Mesodermal cell (in vitro differentiated cells): ENCODE measurements at regions not wholly inside any gene's neighbourhood (a gene's known extent, or its start where the extent isn't known, plus 50 kb on each side); places are given as distances from the start of the nearest gene placed in this dataset.

Experiments
- H3K27ac ChIP-seq: 2 replicates; pipeline ENCODE4 v1.7.0; 2013; ENCODE audit warnings: mild to moderate bottlenecking, low read depth, low read length, moderate library complexity; ENCODE audit not compliant: severe bottlenecking
- H3K36me3 ChIP-seq: 2 replicates; pipeline ENCODE4 v1.7.1; 2013; ENCODE audit warnings: mild to moderate bottlenecking, low read length, moderate library complexity; ENCODE audit not compliant: control insufficient read depth, insufficient read depth
- H3K4me1 ChIP-seq: one replicate; pipeline ENCODE4 v1.7.1; 2013; ENCODE audit warnings: mild to moderate bottlenecking, low read length; ENCODE audit not compliant: insufficient read depth, control insufficient read depth, poor library complexity, severe bottlenecking
- H3K4me3 ChIP-seq: 2 replicates; pipeline ENCODE4 v1.7.0; 2013; ENCODE audit warnings: low read length, control low read depth, mild to moderate bottlenecking; ENCODE audit not compliant: insufficient read depth, poor library complexity, severe bottlenecking; ENCODE audit errors: extremely low read depth
- H3K9me3 ChIP-seq: 2 replicates; pipeline ENCODE4 v1.7.1; 2013; ENCODE audit warnings: mild to moderate bottlenecking, low read length, moderate library complexity; ENCODE audit not compliant: control insufficient read depth
- WGBS, 2 experiments: methylation state at CpG; one replicate each; pipeline ENCODE4 v1.1.5; 2013; ENCODE audit warnings: missing lambda C conversion rate in 2 of 2; ENCODE audit not compliant: insufficient coverage in 2 of 2; 5-methylcytosine and 5-hydroxymethylcytosine counted together

GRCh38 chr3:159892171-159892795 is 96.4 kb upstream of the IL12A start:
- WGBS, 2 experiments, result 89 to 90% methylated on average over 1 to 2 of the region's 2 CpGs

GRCh38 chr3:159892801-159893200 is 95.8 kb upstream of the IL12A start:
- H3K4me1 ChIP-seq, result no peaks in the 10 kb centered on the region
- H3K4me3 ChIP-seq, result no peak overlapping the region
- no peak overlapping the region for H3K27ac ChIP-seq
- H3K36me3 ChIP-seq, result peaks cover 70% of the 10 kb centered on the region
- WGBS, 2 experiments, result no CpG with 5 or more reads among the region's 1 CpG
- no peaks in the 10 kb centered on the region for H3K9me3 ChIP-seq

More at GRCh38 chr3:159892171-159892795, 96.4 kb upstream of the IL12A start:
- Histone ChIP-seq H3K9me3 (no peaks in the 10 kb centered on the region), H3K36me3 (peaks cover 70% of the 10 kb centered on the region), H3K4me3 (no peak overlapping the region), H3K27ac (no peak overlapping the region), H3K4me1 (no peaks in the 10 kb centered on the region)

GRCh38 chr3:159894386-159894785 is 94.2 kb upstream of the IL12A start:
- H3K4me1 ChIP-seq, result no peaks in the 10 kb centered on the region
- WGBS, 2 experiments, result 75 to 95% methylated on average over 3 to 4 of the region's 4 CpGs
- peaks cover 73% of the 10 kb centered on the region for H3K36me3 ChIP-seq

GRCh38 chr3:159895430-159895829 is 93.2 kb upstream of the IL12A start:
- Histone ChIP-seq H3K36me3 (peaks cover 72% of the 10 kb centered on the region), H3K9me3 (no peaks in the 10 kb centered on the region), H3K4me3 (no peak overlapping the region), H3K4me1 (no peaks in the 10 kb centered on the region), H3K27ac (no peak overlapping the region)
- WGBS, 2 experiments, result 77 to 84% methylated on average over 2 of the region's 2 CpGs

More at GRCh38 chr3:159894386-159894785, 94.2 kb upstream of the IL12A start:
- H3K4me3 ChIP-seq, result no peak overlapping the region
- H3K9me3 ChIP-seq, result no peaks in the 10 kb centered on the region
- no peak overlapping the region for H3K27ac ChIP-seq

DNA sequence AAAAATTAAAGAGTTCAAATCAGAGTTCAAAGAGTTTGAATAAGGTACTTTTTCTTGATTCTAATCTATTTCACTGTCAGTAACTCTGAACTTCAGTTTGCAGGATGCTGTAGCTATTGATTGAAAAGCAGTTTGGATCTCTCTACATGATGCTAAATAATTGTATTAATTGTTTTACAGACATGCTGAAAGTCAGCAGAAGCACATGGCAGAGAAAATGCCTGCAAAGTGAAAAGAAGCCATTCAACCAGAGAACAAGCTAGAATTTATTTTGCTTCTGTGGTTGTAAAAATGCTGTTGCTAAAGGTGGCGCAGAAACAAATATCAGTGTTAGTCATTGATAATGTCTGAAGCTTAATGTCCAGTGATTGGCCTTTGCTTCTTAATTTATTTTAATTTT is 92.1 kb upstream of the IL12A start:
- no CpG with 5 or more reads among the region's 1 CpG for WGBS, 2 experiments
- Histone ChIP-seq H3K9me3 (no peaks in the 10 kb centered on the region), H3K36me3 (peaks cover 68% of the 10 kb centered on the region), H3K27ac (no peak overlapping the region), H3K4me1 (no peaks in the 10 kb centered on the region), H3K4me3 (no peak overlapping the region)

DNA sequence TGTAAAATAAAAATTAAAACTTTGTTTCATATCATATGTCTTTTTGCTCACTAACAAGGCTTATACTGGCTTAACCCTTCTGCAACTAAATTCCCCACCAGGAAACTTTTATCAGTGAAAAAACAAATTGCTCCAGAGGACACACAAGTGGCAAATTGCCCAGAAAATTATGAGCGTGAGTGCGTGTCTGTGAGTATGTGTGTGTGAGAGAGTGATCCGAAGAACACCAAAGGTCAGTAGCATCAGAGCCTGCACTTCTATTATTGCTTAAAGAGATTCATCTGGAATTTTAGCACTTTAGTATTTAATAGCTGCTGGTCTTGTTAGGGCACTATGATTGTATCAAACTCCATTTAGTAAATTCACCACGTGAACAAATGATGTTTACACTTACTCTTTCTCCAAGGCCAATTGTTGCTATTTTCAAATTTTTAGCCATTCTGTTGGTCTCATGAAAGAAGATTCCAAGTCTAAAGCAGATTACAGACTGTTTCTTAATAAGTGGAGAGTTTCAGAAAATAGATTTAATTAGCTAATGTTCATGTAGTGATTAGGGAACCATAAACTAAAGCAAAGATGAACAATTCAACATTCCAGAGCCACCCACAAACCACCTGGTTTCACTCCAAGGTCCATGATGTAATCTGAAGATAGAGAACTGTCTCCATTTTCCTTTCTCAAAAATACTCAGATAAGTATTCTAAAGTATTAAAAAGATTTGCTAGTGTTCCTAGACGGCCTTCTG is 91.1 kb upstream of the IL12A start:
- Histone ChIP-seq H3K9me3 (no peaks in the 10 kb centered on the region), H3K27ac (no peak overlapping the region), H3K4me3 (no peak overlapping the region), H3K36me3 (peaks cover 60% of the 10 kb centered on the region), H3K4me1 (no peaks in the 10 kb centered on the region)
- 94 to 100% methylated on average over 2 of the region's 5 CpGs for whole genome bisulfite sequencing, 2 experiments

DNA sequence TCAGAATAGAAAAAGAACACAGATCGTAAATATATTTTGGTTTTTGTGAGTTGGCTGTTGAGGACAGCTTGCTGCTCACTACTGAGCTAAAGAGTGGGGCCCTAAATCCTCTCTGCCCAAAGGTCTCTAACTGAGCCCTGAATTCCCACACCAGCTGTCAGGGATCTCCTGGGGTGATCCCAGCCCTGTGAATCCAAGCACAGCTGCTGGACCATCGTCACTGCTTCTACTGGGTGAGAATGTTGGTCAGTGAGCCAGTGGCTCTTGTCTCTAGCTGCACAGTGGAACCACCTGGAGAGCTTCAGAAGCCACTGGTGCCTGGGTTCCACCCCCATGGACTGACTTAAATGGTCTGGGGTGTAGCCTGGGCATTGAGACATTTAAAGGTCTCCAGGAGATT is 90.5 kb upstream of the IL12A start:
- H3K9me3 ChIP-seq, result no peaks in the 10 kb centered on the region
- WGBS, 2 experiments, result 100% methylated on average over 1 of the region's 2 CpGs; no CpG with 5 or more reads in 1 of the 2 experiments
- no peak overlapping the region for H3K4me3 ChIP-seq
- H3K4me1 ChIP-seq, result no peaks in the 10 kb centered on the region
- no peak overlapping the region for H3K27ac ChIP-seq
- peaks cover 55% of the 10 kb centered on the region for H3K36me3 ChIP-seq

GRCh38 chr3:159899166-159899565 is 89.5 kb upstream of the IL12A start:
- no CpG with 5 or more reads among the region's 1 CpG for WGBS, 2 experiments
- no peak overlapping the region for H3K4me3 ChIP-seq
- H3K27ac ChIP-seq, result no peak overlapping the region
- no peaks in the 10 kb centered on the region for H3K4me1 ChIP-seq
- no peaks in the 10 kb centered on the region for H3K9me3 ChIP-seq
- peaks cover 48% of the 10 kb centered on the region for H3K36me3 ChIP-seq

GRCh38 chr3:159902546-159903314 is 85.9 kb upstream of the IL12A start:
- WGBS, 2 experiments, result 85 to 87% methylated on average over 3 to 7 of the region's 8 CpGs
- Histone ChIP-seq H3K4me1 (no peaks in the 10 kb centered on the region), H3K36me3 (peaks cover 17% of the 10 kb centered on the region), H3K27ac (no peak overlapping the region), H3K4me3 (no peak overlapping the region), H3K9me3 (no peaks in the 10 kb centered on the region)

GRCh38 chr3:159904455-159904854 is 84.2 kb upstream of the IL12A start:
- WGBS, 2 experiments, result 100% methylated on average over 1 to 2 of the region's 2 CpGs
- H3K4me3 ChIP-seq, result no peak overlapping the region
- H3K27ac ChIP-seq, result no peak overlapping the region
- no peaks in the 10 kb centered on the region for H3K4me1 ChIP-seq
- H3K36me3 ChIP-seq, result no peaks in the 10 kb centered on the region
- no peaks in the 10 kb centered on the region for H3K9me3 ChIP-seq
